ENCODE measurements at regions not wholly inside any gene's neighbourhood (a gene's known extent, or its start where the extent isn't known, plus 50 kb on each side); places are given as distances from the start of the nearest gene placed in this dataset.

GRCh38 chr4:14924076-14924811, 78.0 kb upstream of the CPEB2 start:
- no peak overlapping the region for H3K4me3 ChIP-seq (ENCODE audit: insufficient read depth, low read length)
- no peaks in the 10 kb centered on the region for H4K20me1 ChIP-seq (ENCODE audit: insufficient read depth, low read length)
- no peak for TF ChIP-seq CTCF (IDR thresholded peaks at IDR 0.05; ENCODE audit: extremely low read depth, low read depth, low read length)
- no peak overlapping the region for H3K27ac ChIP-seq (ENCODE audit: low read depth, low read length)
- H3K9me3 ChIP-seq (ENCODE audit: low read depth, low read length), result no peaks in the 10 kb centered on the region
- H3K27me3 ChIP-seq (ENCODE audit: insufficient read depth, low read length), result no peaks in the 10 kb centered on the region
- no peaks in the 10 kb centered on the region for H3K36me3 ChIP-seq (ENCODE audit: insufficient read depth, low read length)
- H2AFZ ChIP-seq (ENCODE audit: low read length), result no peak overlapping the region
- no peaks in the 10 kb centered on the region for H3K4me1 ChIP-seq (ENCODE audit: insufficient read depth, low read length)
- DNase-seq (ENCODE audit: insufficient read length, low spot score, missing footprints), result no peak
- no peak overlapping the region for H3K4me2 ChIP-seq (ENCODE audit: insufficient read depth, low read length)
- H3K79me2 ChIP-seq (ENCODE audit: insufficient read depth, low read length), result no peaks in the 10 kb centered on the region

- Histone ChIP-seq H3K4me3 (ENCODE audit: insufficient read depth, low read length) (no peak overlapping the region), H2AFZ (ENCODE audit: low read length) (no peak overlapping the region), H3K4me1 (ENCODE audit: insufficient read depth, low read length) (no peaks in the 10 kb centered on the region), H3K4me2 (ENCODE audit: insufficient read depth, low read length) (no peak overlapping the region), H3K9me3 (ENCODE audit: low read depth, low read length) (no peaks in the 10 kb centered on the region), H3K27ac (ENCODE audit: low read depth, low read length) (no peak overlapping the region), H3K27me3 (ENCODE audit: insufficient read depth, low read length) (no peaks in the 10 kb centered on the region), H3K79me2 (ENCODE audit: insufficient read depth, low read length) (no peaks in the 10 kb centered on the region), H4K20me1 (ENCODE audit: insufficient read depth, low read length) (no peaks in the 10 kb centered on the region), H3K36me3 (ENCODE audit: insufficient read depth, low read length) (no peaks in the 10 kb centered on the region)
- no peak for DNase-seq (ENCODE audit: insufficient read length, low spot score, missing footprints)
- TF ChIP-seq CTCF (IDR thresholded peaks at IDR 0.05; ENCODE audit: extremely low read depth, low read depth, low read length), result no peak
These were observed 77.4 kb upstream of the CPEB2 start for GRCh38 chr4:14924812-14925344.

- Histone ChIP-seq H3K27me3 (ENCODE audit: insufficient read depth, low read length) (no peaks in the 10 kb centered on the region), H3K79me2 (ENCODE audit: insufficient read depth, low read length) (no peaks in the 10 kb centered on the region), H2AFZ (ENCODE audit: low read length) (no peak overlapping the region), H3K27ac (ENCODE audit: low read depth, low read length) (no peak overlapping the region), H3K36me3 (ENCODE audit: insufficient read depth, low read length) (no peaks in the 10 kb centered on the region), H3K9me3 (ENCODE audit: low read depth, low read length) (no peaks in the 10 kb centered on the region), H3K4me2 (ENCODE audit: insufficient read depth, low read length) (no peak overlapping the region), H3K4me1 (ENCODE audit: insufficient read depth, low read length) (no peaks in the 10 kb centered on the region), H3K4me3 (ENCODE audit: insufficient read depth, low read length) (no peak overlapping the region), H4K20me1 (ENCODE audit: insufficient read depth, low read length) (no peaks in the 10 kb centered on the region)
- no peak for DNase-seq (ENCODE audit: insufficient read length, low spot score, missing footprints)
- no peak for TF ChIP-seq CTCF (IDR thresholded peaks at IDR 0.05; ENCODE audit: extremely low read depth, low read depth, low read length)
These were observed 76.8 kb upstream of the CPEB2 start for GRCh38 chr4:14925471-14925870.

- no peak overlapping the region for H3K4me2 ChIP-seq (ENCODE audit: insufficient read depth, low read length)
- H3K27me3 ChIP-seq (ENCODE audit: insufficient read depth, low read length), result no peaks in the 10 kb centered on the region
- H3K9me3 ChIP-seq (ENCODE audit: low read depth, low read length), result no peaks in the 10 kb centered on the region
- H3K79me2 ChIP-seq (ENCODE audit: insufficient read depth, low read length), result no peaks in the 10 kb centered on the region
- no peak for TF ChIP-seq CTCF (IDR thresholded peaks at IDR 0.05; ENCODE audit: extremely low read depth, low read depth, low read length)
- H4K20me1 ChIP-seq (ENCODE audit: insufficient read depth, low read length), result no peaks in the 10 kb centered on the region
- no peaks in the 10 kb centered on the region for H3K4me1 ChIP-seq (ENCODE audit: insufficient read depth, low read length)
- no peak overlapping the region for H2AFZ ChIP-seq (ENCODE audit: low read length)
- no peak overlapping the region for H3K27ac ChIP-seq (ENCODE audit: low read depth, low read length)
- H3K4me3 ChIP-seq (ENCODE audit: insufficient read depth, low read length), result no peak overlapping the region
- DNase-seq (ENCODE audit: insufficient read length, low spot score, missing footprints), result no peak
- H3K36me3 ChIP-seq (ENCODE audit: insufficient read depth, low read length), result no peaks in the 10 kb centered on the region
These were observed 75.9 kb upstream of the CPEB2 start for GRCh38 chr4:14926368-14926767.
